ENCODE measurements at regions not wholly inside any gene's neighbourhood (a gene's known extent, or its start where the extent isn't known, plus 50 kb on each side); places are given as distances from the start of the nearest gene placed in this dataset.

- DNase-seq: no peak
Measured at GRCh38 chr21:40976198-40977109, 129.5 kb upstream of the DSCAM start.

GRCh38 chr21:40985370-40985769, 138.4 kb upstream of the DSCAM start:
- DNase-seq: no peak

DNA sequence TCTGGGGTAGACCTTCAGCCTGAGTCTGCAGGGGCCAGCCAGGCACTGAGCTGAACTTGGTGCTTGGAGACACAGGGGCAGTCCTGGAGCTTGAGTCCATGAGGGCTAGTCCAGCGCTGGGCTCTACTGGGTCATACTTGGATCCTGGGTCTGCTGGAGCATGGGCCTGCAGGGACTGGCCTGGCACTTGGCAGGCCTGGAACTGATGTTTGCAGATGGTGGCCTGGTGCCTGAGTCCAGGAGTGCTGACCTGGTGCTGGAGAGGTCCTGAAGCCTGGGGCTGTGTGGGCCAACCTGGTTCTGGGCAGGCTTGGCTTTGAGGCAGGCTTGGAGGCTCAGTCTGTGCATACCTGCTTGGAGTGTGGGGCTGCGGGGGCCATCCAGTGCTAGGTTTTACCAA, 143.4 kb upstream of the DSCAM start:
- DNase-seq: no peak

DNA sequence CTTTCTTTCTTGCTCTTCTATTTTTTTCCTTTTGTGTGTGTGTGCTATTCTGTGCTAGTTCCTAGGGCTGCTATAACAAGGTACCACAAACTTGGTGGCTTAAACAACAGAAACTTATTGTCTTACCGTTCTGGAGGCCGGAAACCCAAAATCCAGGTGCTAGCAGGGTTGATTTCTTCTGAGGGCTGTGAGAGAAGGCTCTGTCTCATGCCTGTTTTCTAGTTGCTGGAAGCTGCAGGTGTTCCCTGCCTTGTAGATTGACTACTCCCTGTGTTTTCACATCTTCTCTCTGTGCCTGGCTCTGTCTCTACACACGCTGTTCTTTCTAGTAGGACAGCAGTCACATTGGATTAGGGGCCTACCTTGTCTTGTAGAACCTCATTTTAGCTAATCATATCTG, 150.9 kb upstream of the DSCAM start:
- DNase-seq: no peak

DNA sequence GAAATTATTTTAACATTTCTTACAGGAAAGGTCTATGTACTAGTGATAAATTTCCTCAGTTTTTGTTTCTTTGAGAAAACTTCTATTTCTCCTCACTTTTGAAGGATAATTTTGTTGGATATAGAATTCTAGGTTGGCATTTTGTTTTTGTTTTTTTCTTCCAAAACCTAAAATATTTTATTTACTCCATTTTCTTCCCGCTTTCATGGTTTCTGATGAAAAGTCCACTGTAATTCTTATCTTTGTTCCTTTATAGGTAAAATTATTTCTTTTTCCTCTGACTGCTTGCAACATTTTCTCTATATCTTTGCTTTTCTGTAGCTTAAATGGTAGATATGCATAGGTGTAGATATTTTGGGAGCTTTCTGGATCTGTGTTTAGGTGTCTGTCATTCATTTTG, 153.9 kb upstream of the DSCAM start:
- no peak for DNase-seq

DNA sequence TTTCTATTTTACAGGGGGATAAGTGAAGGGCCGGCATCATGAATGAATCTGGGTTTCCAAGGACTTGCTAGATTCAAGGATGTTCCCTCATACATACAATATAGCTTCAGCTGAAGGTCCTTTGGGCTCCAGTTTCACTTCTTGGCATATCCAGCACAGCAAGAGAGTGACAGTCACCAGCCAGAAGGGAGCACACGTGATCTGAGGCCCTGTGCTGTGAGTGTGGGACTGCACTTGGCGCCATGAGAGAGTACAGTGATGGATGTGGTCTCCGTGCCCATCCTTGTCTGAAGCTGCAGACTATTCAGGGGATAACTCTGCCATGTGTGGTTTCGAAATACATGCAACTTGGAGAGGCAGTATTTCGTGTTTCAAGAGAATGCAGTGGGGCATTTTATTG, 159.7 kb upstream of the DSCAM start:
- no peak for DNase-seq

- no peak for DNase-seq
Measured at GRCh38 chr21:41008351-41008750, 159.6 kb upstream of the BACE2 start.

DNA sequence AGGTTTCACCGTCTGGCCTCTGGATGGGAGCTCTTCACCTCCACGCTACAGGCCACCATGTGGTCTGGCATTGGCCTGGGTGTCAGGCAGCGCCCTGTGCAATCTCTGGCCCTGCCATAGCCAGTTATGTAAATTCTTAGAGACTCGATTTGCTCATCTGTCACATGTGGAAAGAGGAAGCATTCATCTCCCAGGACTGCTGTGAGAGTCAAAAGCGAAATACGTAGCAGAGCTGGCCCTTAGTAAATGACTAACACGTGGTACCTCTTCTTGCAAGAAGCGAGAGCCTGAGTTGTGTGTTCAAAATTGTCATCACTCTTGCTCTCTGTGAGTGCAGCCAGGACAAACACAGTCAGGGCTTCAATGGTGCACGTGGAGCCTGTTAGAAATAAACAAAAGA, 159.0 kb upstream of the BACE2 start:
- DNase-seq: no peak

GRCh38 chr21:41009398-41010100, 158.4 kb upstream of the BACE2 start:
- DNase-seq: no peak

GRCh38 chr21:41010101-41010435, 157.9 kb upstream of the BACE2 start:
- no peak for DNase-seq

DNA sequence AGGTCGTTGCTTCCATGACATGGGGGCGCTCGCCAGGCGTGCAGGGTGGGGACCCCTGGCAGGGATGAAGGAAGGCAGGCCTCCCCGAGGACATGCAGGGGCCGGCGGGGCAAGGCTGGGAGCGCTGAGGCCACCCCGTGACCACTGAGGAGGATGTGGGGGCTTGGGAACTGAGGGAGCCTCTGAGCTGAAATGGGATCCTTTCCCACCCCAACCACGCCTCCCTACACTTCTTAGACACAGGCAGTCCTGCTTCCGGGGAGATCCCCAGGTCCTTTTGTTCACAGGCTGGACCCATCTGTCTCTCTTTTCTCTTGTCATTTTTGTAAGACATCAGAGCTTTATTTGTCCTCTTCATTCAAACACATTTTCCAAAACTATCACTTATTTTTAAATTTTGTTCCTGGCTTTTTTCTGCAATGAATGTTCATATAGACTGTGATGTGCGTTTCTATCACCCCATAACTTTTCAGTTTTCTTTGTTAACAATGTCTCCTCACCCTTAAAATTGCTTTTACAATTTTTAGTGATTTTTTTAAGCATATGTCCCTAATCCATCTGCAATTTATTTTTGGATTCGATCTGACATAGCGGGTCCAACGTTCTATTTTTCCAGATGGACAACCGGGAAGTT, 156.7 kb upstream of the BACE2 start:
- no peak for DNase-seq

- DNase-seq: no peak
Measured at GRCh38 chr21:41011951-41012366, 156.0 kb upstream of the BACE2 start.

DNA sequence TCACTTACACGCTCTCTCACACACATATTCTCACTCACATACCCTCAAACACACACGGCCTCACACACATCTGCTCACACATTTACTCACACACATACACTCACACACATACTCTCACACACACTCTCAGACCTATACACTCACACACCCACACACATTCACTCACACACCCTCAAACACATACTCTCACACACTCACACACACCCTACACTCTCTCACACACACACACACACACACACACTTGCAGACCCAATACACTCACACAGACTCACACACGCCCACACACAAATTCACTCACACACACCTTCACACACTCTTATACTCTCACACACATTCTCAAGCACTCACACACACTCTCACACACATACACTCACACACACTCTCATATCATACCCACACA, 155.5 kb upstream of the BACE2 start:
- DNase-seq: no peak

DNA sequence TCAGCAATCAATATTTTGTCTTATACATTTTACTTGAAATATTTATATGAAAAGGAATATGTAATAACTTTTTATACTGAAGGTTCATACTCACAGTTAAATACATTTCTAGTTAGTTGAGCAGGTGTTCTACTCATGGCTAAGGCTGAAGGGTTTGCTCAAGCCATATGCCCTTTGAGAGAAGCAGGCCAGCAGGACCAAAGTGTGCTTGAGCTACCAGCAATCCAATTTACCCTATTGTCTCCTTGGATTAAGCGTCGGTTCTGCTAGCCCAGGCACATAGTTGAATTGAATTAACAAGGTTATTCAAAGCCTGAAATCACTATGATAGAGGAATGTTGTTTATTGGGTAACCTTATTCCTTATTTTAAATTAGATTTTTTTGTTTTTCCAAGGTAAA, 151.5 kb upstream of the BACE2 start:
- DNase-seq: no peak

DNA sequence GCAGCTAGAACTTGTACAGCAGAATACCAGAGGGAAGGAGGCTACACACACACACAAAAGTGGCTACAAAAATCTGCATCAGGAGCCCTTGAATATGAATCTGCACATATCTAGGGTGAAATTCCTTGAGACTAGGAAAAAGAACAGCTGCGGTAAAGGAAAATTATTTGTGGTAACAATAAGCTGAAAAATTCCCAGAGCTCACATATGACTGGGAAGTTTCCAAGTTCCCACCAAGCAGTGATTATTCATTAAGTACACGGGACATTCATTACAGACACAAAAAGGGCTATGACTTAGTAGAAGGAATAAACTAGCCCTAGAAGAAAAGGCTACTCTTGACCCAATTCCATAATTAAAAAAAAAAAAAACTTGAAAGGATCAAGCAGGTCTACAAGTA, 149.5 kb upstream of the BACE2 start:
- DNase-seq: no peak

- DNase-seq: no peak
Measured at GRCh38 chr21:41023936-41024335, 144.0 kb upstream of the BACE2 start.

DNA sequence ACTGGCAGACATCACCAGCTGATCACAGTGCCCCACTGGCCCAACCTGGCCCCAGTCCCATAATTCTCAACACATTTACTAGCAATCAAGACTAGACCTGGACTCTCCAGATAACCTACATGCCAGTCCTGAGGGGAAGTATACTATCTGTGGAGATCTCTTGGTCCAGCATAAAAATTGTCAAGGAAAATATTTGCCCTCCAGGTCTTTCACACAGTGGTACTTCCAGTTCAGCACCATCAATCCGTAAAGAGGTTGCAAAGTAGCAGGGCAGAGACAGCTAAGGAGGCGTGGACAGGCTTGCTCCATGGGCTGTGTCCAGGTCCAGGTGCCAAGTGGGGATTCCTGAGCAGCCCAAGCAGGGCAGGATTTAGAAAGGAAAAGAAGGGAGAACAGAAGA, 143.6 kb upstream of the BACE2 start:
- DNase-seq: no peak

- peak in 7 of 51 donors; percentile 5 to 67 (median 26) for DNase-seq
Measured at GRCh38 chr21:41024746-41025254, 143.2 kb upstream of the BACE2 start.

DNA sequence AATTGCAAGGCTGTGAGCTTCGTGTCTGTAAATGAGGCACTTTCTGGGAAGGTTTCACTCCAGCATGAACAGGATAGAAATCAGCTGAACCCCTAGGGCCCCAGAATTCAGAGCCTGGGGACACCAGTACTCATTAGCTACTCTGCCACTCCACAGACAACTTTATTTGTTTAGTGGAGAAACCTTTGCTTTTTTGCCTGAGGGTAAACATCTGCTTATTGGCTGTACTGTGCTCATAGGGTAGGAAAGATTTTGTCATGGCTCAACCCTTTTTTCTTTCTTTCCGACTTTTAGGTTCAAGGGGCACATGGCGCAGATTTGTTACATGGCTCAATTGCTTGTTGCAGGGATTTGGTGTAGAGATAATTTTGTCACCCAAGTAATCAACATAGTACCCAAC, 138.4 kb upstream of the BACE2 start:
- DNase-seq: no peak

DNA sequence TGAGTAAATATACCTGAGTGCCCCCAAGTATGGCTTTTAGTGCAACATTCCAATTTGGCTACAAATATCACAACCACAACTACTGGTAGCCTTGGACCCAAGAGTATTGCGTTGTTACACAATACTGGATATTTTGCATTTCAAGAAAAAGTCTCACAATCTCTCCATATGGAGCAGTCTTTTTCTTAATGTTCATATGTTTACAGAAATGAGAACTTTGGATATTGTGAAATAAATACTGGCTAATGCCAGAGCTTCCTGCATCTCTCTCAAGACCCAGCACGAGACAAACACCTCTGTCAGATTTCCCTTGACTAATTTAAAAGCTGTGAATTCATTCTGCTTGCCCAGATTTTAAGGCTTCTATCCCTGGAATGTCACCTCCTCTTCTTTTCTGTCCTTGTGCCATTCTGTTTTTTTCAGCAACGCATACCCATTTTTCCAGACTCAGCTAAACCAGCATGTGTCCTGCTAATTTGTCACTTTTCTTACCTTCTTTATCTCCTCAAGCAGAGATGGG, 136.2 kb upstream of the BACE2 start:
- DNase-seq: no peak

DNA sequence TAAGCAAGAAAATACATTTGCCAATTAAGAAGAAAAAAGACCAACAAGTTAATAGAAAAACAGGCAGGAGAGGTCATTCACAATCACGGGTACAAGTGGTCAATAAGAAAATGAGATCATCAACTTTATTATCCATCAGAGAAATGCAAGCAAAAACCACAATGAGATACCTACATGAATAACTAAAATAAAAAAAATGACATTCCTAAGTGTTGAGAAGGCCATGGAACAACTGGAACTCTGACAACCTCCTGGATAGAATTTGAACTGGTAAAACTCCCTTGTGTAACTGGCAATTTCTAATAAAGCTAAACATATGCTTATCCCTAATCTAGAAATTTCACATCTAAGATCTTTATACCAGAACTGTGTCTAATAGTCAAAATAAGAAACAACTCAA, 135.4 kb upstream of the BACE2 start:
- DNase-seq: no peak

DNA sequence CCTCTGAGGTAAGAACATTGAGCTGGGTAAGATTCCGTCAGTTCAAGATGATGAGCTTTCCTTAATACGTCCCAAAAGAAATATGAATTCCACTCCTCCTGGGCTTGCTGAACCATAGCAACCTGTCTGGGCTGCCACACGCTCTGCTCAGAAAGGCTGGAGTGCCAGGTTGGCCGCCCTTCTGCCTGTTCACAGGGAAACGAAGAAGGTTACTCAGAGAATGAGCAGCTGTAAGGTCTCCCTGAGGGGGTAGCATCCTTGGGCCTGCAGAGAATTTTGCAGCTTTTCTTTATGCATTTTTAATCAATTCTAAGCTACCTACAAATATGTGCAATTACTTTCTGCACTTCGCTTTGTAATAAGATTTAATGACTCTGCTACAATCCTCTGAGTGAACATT, 130.7 kb upstream of the BACE2 start:
- DNase-seq: peak in 7 of 51 donors; percentile 1 to 28 (median 16)

Data from hypothalamus (tissue), 51 donors.